Esophagus muscularis mucosa (tissue), 4 donors: ENCODE measurements at regions not wholly inside any gene's neighbourhood (a gene's known extent, or its start where the extent isn't known, plus 50 kb on each side); places are given as distances from the start of the nearest gene placed in this dataset.

Experiments used
- DNase-seq: peaks from one replicate; pipeline ENCODE4 v3.0.0-alpha.2; 2017; ENCODE audit errors: extremely low spot score
- H3K27ac ChIP-seq, 4 donors: fragments of 200-600 bp; sonication (generic); replicated peaks in 1 of 4; 1 replicate in 3 of 4; 2 replicates in 1 of 4; pipeline ENCODE4 v1.5.1; 2016 to 2019; ENCODE audit warnings: mild to moderate bottlenecking in 1 of 4
- H3K27me3 ChIP-seq, 4 donors: fragments of 200-600 bp; sonication (generic); one replicate each; pipeline versions ENCODE4 v1.5.1 to v1.6.0; 2016 to 2019
- H3K36me3 ChIP-seq, 4 donors: fragments of 200-600 bp; sonication (generic); one replicate each; pipeline ENCODE4 v1.5.1; 2016 to 2019
- H3K4me1 ChIP-seq, 4 donors: fragments of 200-600 bp; sonication (generic); one replicate each; pipeline ENCODE4 v1.5.1; 2016 to 2019
- H3K4me3 ChIP-seq, 4 donors: fragments of 200-600 bp; sonication (generic); 1 replicate in 2 of 4; 2 replicates in 2 of 4; pipeline ENCODE4 v1.5.1; 2016 to 2019; ENCODE audit warnings: mild to moderate bottlenecking in 4 of 4, moderate library complexity in 1 of 4
- H3K9me3 ChIP-seq, 4 donors: fragments of 200-600 bp; sonication (generic); 1 replicate in 3 of 4; 2 replicates in 1 of 4; pipeline ENCODE4 v1.5.1; 2016 to 2019
- CTCF ChIP-seq, 3 experiments: fragments of 200-600 bp in 2 of 3; fragments of 450-650 bp in 1 of 3; sonication (generic) in 2 of 3; IDR thresholded peaks; one replicate each; pipeline ENCODE4 v1.5.1; 2017 to 2019; ENCODE audit warnings: antibody characterized with exemption in 3 of 3, mild to moderate bottlenecking in 2 of 3, moderate library complexity in 1 of 3
- EP300 ChIP-seq: sonication (generic); formaldehyde crosslinking; IDR thresholded peaks from one replicate; pipeline ENCODE4 v1.6.1; 2017; ENCODE audit warnings: antibody characterized with exemption
- POLR2A ChIP-seq: fragments of 450-650 bp; IDR thresholded peaks from one replicate; pipeline ENCODE4 v1.6.1; 2017; ENCODE audit warnings: antibody characterized with exemption, moderate library complexity, mild to moderate bottlenecking, low read depth
- POLR2AphosphoS5 ChIP-seq, 2 donors: sonication (generic); formaldehyde crosslinking; IDR thresholded peaks; one replicate each; pipeline ENCODE4 v1.6.1; 2017; ENCODE audit warnings: antibody characterized with exemption in 2 of 2
- WGBS: methylation state at CpG from one replicate; pipeline ENCODE4 v1.1.5; 2018; 5-methylcytosine and 5-hydroxymethylcytosine counted together
- intact Hi-C: fragments of 100-400 bp; cut with DNase I; formaldehyde crosslinking; loops from one replicate; pipeline ENCODE4 v1.15.1; 2023

- Histone ChIP-seq H3K4me3 (no peak overlapping the region), H3K4me1 (peaks cover 0 to 11% (median 9%) of the 10 kb centered on the region in 4 donors), H3K27ac (no peak overlapping the region), H3K36me3 (no peaks in the 10 kb centered on the region), H3K27me3 (no peaks in the 10 kb centered on the region), H3K9me3 (no peaks in the 10 kb centered on the region)
- no peak for DNase-seq
- TF ChIP-seq POLR2AphosphoS5 (IDR thresholded peaks at IDR 0.05) (no peak), POLR2A (no peak), EP300 (no peak), CTCF (IDR thresholded peaks at IDR 0.05) (no peak)
- intact Hi-C loops = no loop called here
- 73% methylated on average over 8 of the region's 8 CpGs for WGBS
These were observed 66.3 kb upstream of the ESRRB start for GRCh38 chr14:76309572-76310162.

- Histone ChIP-seq H3K36me3 (no peaks in the 10 kb centered on the region), H3K4me3 (no peak overlapping the region), H3K27ac (no peak overlapping the region), H3K4me1 (peaks cover 0 to 11% (median 9%) of the 10 kb centered on the region in 4 donors), H3K9me3 (no peaks in the 10 kb centered on the region), H3K27me3 (no peaks in the 10 kb centered on the region)
- no peak for DNase-seq
- 41% methylated on average over 13 of the region's 13 CpGs for WGBS
- TF ChIP-seq CTCF (IDR thresholded peaks at IDR 0.05) (no peak), POLR2A (no peak), EP300 (no peak), POLR2AphosphoS5 (IDR thresholded peaks at IDR 0.05) (no peak)
- intact Hi-C loops = no loop called here
These were observed 64.7 kb upstream of the ESRRB start for GRCh38 chr14:76311079-76311758.

- Histone ChIP-seq H3K4me3 (no peak overlapping the region), H3K36me3 (no peaks in the 10 kb centered on the region), H3K27ac (no peak overlapping the region), H3K9me3 (no peaks in the 10 kb centered on the region), H3K27me3 (no peaks in the 10 kb centered on the region), H3K4me1 (peaks cover 0 to 11% (median 9%) of the 10 kb centered on the region in 4 donors)
- no peak for TF ChIP-seq POLR2AphosphoS5 (IDR thresholded peaks at IDR 0.05)
- no peak for TF ChIP-seq EP300
- TF ChIP-seq POLR2A = no peak
- TF ChIP-seq CTCF (IDR thresholded peaks at IDR 0.05) = no peak
- DNase-seq = no peak
- WGBS = 74% methylated on average over 4 of the region's 4 CpGs
- intact Hi-C loops = no loop called here
These were observed 63.1 kb upstream of the ESRRB start for GRCh38 chr14:76312821-76313220.

- Histone ChIP-seq H3K36me3 (no peaks in the 10 kb centered on the region), H3K4me3 (no peak overlapping the region), H3K27ac (no peak overlapping the region), H3K4me1 (peaks cover 0 to 11% (median 9%) of the 10 kb centered on the region in 4 donors), H3K9me3 (no peaks in the 10 kb centered on the region), H3K27me3 (no peaks in the 10 kb centered on the region)
- intact Hi-C loops = no loop called here
- 60% methylated on average over 4 of the region's 4 CpGs for WGBS
- DNase-seq = no peak
- TF ChIP-seq CTCF (IDR thresholded peaks at IDR 0.05) (no peak), EP300 (no peak), POLR2A (no peak), POLR2AphosphoS5 (IDR thresholded peaks at IDR 0.05) (no peak)
These were observed 62.6 kb upstream of the ESRRB start for GRCh38 chr14:76313303-76313702.
